ENCODE measurements at regions not wholly inside any gene's neighbourhood (a gene's known extent, or its start where the extent isn't known, plus 50 kb on each side); places are given as distances from the start of the nearest gene placed in this dataset.

GRCh38 chr3:178915365-178915764 lies 156.2 kb downstream of the ZMAT3 start:
- FAIRE-seq (no peak), DNase-seq (ENCODE audit: insufficient read length) (no peak)

GRCh38 chr3:178907081-178907480 lies 164.5 kb downstream of the ZMAT3 start:
- DNase-seq (ENCODE audit: insufficient read length), result no peak
- TF ChIP-seq POLR2A (IDR thresholded peaks at IDR 0.05; ENCODE audit: low read depth, low read length) (no peak), TAF1 (IDR thresholded peaks at IDR 0.05; ENCODE audit: borderline replicate concordance, low read depth, low read length) (no peak), POLR2AphosphoS5 (IDR thresholded peaks at IDR 0.05; ENCODE audit: low read depth, low read length) (no peak)
- FAIRE-seq, result no peak

More at GRCh38 chr3:178915365-178915764, 156.2 kb downstream of the ZMAT3 start:
- TF ChIP-seq POLR2A (IDR thresholded peaks at IDR 0.05; ENCODE audit: low read depth, low read length) (no peak), TAF1 (IDR thresholded peaks at IDR 0.05; ENCODE audit: borderline replicate concordance, low read depth, low read length) (no peak), POLR2AphosphoS5 (IDR thresholded peaks at IDR 0.05; ENCODE audit: low read depth, low read length) (no peak)

- FAIRE-seq (no peak), DNase-seq (ENCODE audit: insufficient read length) (no peak)
- TF ChIP-seq POLR2A (IDR thresholded peaks at IDR 0.05; ENCODE audit: low read depth, low read length), result no peak
- no peak for TF ChIP-seq TAF1 (IDR thresholded peaks at IDR 0.05; ENCODE audit: borderline replicate concordance, low read depth, low read length)
- no peak for TF ChIP-seq POLR2AphosphoS5 (IDR thresholded peaks at IDR 0.05; ENCODE audit: low read depth, low read length)
These were observed 170.4 kb downstream of the ZMAT3 start for GRCh38 chr3:178901204-178901603.

GRCh38 chr3:178900029-178900646 lies 171.5 kb downstream of the ZMAT3 start:
- TF ChIP-seq TAF1 (IDR thresholded peaks at IDR 0.05; ENCODE audit: borderline replicate concordance, low read depth, low read length) (no peak), POLR2A (IDR thresholded peaks at IDR 0.05; ENCODE audit: low read depth, low read length) (no peak), POLR2AphosphoS5 (IDR thresholded peaks at IDR 0.05; ENCODE audit: low read depth, low read length) (no peak)
- FAIRE-seq (no peak), DNase-seq (ENCODE audit: insufficient read length) (no peak)

GRCh38 chr3:178895178-178895789 lies 176.3 kb downstream of the ZMAT3 start:
- no peak for DNase-seq (ENCODE audit: insufficient read length)
- FAIRE-seq, result no peak
- no peak for TF ChIP-seq TAF1 (IDR thresholded peaks at IDR 0.05; ENCODE audit: borderline replicate concordance, low read depth, low read length)
- TF ChIP-seq POLR2AphosphoS5 (IDR thresholded peaks at IDR 0.05; ENCODE audit: low read depth, low read length), result no peak
- TF ChIP-seq POLR2A (IDR thresholded peaks at IDR 0.05; ENCODE audit: low read depth, low read length), result no peak

All from GM12892 (cell line).